GM23338 (cell line): ENCODE measurements at regions not wholly inside any gene's neighbourhood (a gene's known extent, or its start where the extent isn't known, plus 50 kb on each side); places are given as distances from the start of the nearest gene placed in this dataset.

Source experiments
- ATAC-seq: fragments of 200-7000 bp; cut with Tn5 transposase; 3 replicates; pipeline ENCODE4 v1.9.1; 2020
- DNase-seq: peaks from one replicate; pipeline ENCODE4 v3.0.0-alpha.2; 2015; ENCODE audit warnings: low spot score
- H2AFZ ChIP-seq: fragments of 200-600 bp; sonication (generic); 2 replicates; pipeline ENCODE4 v1.8.0; 2016; ENCODE audit warnings: antibody characterized with exemption, mild to moderate bottlenecking, moderate library complexity
- H3F3A ChIP-seq: fragments of 200-600 bp; sonication (generic); replicated peaks from 2 replicates; pipeline ENCODE4 v1.8.0; 2017; ENCODE audit warnings: antibody characterized with exemption, mixed run types, low read depth
- H3K27ac ChIP-seq: fragments of 200-600 bp; sonication (generic); 2 replicates; pipeline ENCODE4 v1.6.1; 2016; ENCODE audit warnings: low read depth
- H3K27me3 ChIP-seq: fragments of 200-600 bp; sonication (generic); 2 replicates; pipeline ENCODE4 v1.8.0; 2016; ENCODE audit warnings: mild to moderate bottlenecking, mixed run types, moderate library complexity; ENCODE audit not compliant: insufficient read depth
- H3K36me3 ChIP-seq: fragments of 200-600 bp; sonication (generic); 2 replicates; pipeline ENCODE4 v1.8.0; 2016; ENCODE audit warnings: mild to moderate bottlenecking; ENCODE audit not compliant: insufficient read depth
- H3K4me1 ChIP-seq: fragments of 200-600 bp; sonication (generic); 2 replicates; pipeline ENCODE4 v1.8.0; 2016; ENCODE audit warnings: mild to moderate bottlenecking, moderate library complexity; ENCODE audit not compliant: insufficient read depth
- H3K4me2 ChIP-seq: fragments of 200-600 bp; sonication (generic); 2 replicates; pipeline ENCODE4 v1.7.1; 2017; ENCODE audit warnings: mixed run types
- H3K4me3 ChIP-seq: fragments of 200-600 bp; sonication (generic); 2 replicates; pipeline ENCODE4 v1.6.1; 2016; ENCODE audit warnings: mixed run types
- H3K79me2 ChIP-seq: fragments of 200-600 bp; sonication (generic); replicated peaks from 2 replicates; pipeline ENCODE4 v1.8.0; 2017; ENCODE audit warnings: mild to moderate bottlenecking; ENCODE audit not compliant: insufficient read depth
- H3K9me2 ChIP-seq: fragments of 200-600 bp; sonication (generic); 2 replicates; pipeline ENCODE4 v1.8.0; 2017; ENCODE audit not compliant: insufficient read depth
- H4K20me1 ChIP-seq: fragments of 200-600 bp; sonication (generic); replicated peaks from 2 replicates; pipeline ENCODE4 v1.8.0; 2017; ENCODE audit warnings: mild to moderate bottlenecking; ENCODE audit not compliant: insufficient read depth
- H3K27ac Mint-ChIP-seq: 2 replicates; pipeline ENCODE4 v1.8.0; 2020; ENCODE audit warnings: inconsistent platforms, mild to moderate bottlenecking, moderate library complexity, mixed read lengths
- H3K27me3 Mint-ChIP-seq: 3 replicates; pipeline ENCODE4 v1.8.0; 2022; ENCODE audit warnings: low read depth, mild to moderate bottlenecking, moderate library complexity, mixed read lengths, inconsistent platforms; ENCODE audit not compliant: insufficient read depth, poor library complexity
- H3K36me3 Mint-ChIP-seq: 3 replicates; pipeline ENCODE4 v1.8.0; 2021; ENCODE audit warnings: low read depth, mild to moderate bottlenecking, inconsistent platforms, moderate library complexity, mixed read lengths
- H3K4me1 Mint-ChIP-seq: 3 replicates; pipeline ENCODE4 v1.8.0; 2020; ENCODE audit warnings: mild to moderate bottlenecking, inconsistent platforms, mixed read lengths
- H3K4me3 Mint-ChIP-seq: 3 replicates; pipeline ENCODE4 v1.8.0; 2021; ENCODE audit warnings: moderate library complexity, mild to moderate bottlenecking, inconsistent platforms, mixed read lengths
- H3K9me3 Mint-ChIP-seq: 3 replicates; pipeline ENCODE4 v1.8.0; 2020; ENCODE audit warnings: moderate library complexity, mild to moderate bottlenecking, inconsistent platforms, mixed read lengths
- EZH2 ChIP-seq: fragments of 200-600 bp; sonication (generic); IDR thresholded peaks from one replicate; pipeline ENCODE4 v1.8.0; 2017; ENCODE audit warnings: antibody characterized with exemption, mild to moderate bottlenecking, low read depth; ENCODE audit not compliant: unreplicated experiment
- JUNB ChIP-seq: IDR thresholded peaks from one replicate; pipeline ENCODE4 v1.6.1; 2016; ENCODE audit warnings: antibody characterized with exemption; ENCODE audit not compliant: unreplicated experiment
- STAT1 ChIP-seq: IDR thresholded peaks from one replicate; pipeline ENCODE4 v1.6.1; 2016; ENCODE audit warnings: antibody characterized with exemption; ENCODE audit not compliant: unreplicated experiment
- TF ChIP-seq, protein P1 (sequence below): fragments of 250-450 bp; sonication (Bioruptor Pico); IDR thresholded peaks from 2 replicates; pipeline ENCODE4 v1.5.0; 2020; ENCODE audit warnings: mild to moderate bottlenecking, moderate library complexity
- TF ChIP-seq, protein P2 (sequence below), 2 experiments: fragments of 200-600 bp in 1 of 2; sonication (generic) in 1 of 2; conservative IDR thresholded peaks; 2 replicates each; pipeline versions ENCODE4 v1.5.1 to v1.6.1; 2016 to 2017; ENCODE audit warnings: antibody characterized with exemption in 2 of 2, low read depth in 2 of 2, mild to moderate bottlenecking in 2 of 2, moderate library complexity in 1 of 2
- TF ChIP-seq, protein P3 (sequence below): IDR thresholded peaks from 2 replicates; pipeline ENCODE4 v1.6.1; 2016; ENCODE audit warnings: antibody characterized with exemption
- TF ChIP-seq, protein P4 (sequence below): IDR thresholded peaks from one replicate; pipeline ENCODE4 v1.6.1; 2018; ENCODE audit warnings: antibody characterized with exemption; ENCODE audit not compliant: unreplicated experiment

DNA sequence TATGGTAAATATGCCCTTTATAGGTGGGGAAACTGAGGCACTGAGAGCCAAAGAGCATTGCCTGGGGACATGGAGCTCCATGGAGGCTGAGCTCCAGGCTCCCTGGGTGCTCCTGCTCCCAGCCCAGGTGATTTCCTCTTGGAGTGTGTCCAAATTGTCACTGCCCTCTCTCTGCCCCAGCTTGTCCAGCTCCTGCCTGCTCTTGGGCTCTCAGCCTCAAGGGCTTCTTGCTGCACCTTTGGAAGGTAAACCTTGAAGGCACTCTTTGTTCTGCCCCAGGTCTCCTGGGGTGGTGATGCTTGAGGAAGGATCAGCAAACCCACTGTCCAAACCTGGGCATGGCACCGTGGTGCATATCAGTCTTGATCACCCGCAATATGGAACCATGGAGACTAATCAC is 166.1 kb downstream of the RPS24 start (continued):
- TF ChIP-seq, protein P1, sequence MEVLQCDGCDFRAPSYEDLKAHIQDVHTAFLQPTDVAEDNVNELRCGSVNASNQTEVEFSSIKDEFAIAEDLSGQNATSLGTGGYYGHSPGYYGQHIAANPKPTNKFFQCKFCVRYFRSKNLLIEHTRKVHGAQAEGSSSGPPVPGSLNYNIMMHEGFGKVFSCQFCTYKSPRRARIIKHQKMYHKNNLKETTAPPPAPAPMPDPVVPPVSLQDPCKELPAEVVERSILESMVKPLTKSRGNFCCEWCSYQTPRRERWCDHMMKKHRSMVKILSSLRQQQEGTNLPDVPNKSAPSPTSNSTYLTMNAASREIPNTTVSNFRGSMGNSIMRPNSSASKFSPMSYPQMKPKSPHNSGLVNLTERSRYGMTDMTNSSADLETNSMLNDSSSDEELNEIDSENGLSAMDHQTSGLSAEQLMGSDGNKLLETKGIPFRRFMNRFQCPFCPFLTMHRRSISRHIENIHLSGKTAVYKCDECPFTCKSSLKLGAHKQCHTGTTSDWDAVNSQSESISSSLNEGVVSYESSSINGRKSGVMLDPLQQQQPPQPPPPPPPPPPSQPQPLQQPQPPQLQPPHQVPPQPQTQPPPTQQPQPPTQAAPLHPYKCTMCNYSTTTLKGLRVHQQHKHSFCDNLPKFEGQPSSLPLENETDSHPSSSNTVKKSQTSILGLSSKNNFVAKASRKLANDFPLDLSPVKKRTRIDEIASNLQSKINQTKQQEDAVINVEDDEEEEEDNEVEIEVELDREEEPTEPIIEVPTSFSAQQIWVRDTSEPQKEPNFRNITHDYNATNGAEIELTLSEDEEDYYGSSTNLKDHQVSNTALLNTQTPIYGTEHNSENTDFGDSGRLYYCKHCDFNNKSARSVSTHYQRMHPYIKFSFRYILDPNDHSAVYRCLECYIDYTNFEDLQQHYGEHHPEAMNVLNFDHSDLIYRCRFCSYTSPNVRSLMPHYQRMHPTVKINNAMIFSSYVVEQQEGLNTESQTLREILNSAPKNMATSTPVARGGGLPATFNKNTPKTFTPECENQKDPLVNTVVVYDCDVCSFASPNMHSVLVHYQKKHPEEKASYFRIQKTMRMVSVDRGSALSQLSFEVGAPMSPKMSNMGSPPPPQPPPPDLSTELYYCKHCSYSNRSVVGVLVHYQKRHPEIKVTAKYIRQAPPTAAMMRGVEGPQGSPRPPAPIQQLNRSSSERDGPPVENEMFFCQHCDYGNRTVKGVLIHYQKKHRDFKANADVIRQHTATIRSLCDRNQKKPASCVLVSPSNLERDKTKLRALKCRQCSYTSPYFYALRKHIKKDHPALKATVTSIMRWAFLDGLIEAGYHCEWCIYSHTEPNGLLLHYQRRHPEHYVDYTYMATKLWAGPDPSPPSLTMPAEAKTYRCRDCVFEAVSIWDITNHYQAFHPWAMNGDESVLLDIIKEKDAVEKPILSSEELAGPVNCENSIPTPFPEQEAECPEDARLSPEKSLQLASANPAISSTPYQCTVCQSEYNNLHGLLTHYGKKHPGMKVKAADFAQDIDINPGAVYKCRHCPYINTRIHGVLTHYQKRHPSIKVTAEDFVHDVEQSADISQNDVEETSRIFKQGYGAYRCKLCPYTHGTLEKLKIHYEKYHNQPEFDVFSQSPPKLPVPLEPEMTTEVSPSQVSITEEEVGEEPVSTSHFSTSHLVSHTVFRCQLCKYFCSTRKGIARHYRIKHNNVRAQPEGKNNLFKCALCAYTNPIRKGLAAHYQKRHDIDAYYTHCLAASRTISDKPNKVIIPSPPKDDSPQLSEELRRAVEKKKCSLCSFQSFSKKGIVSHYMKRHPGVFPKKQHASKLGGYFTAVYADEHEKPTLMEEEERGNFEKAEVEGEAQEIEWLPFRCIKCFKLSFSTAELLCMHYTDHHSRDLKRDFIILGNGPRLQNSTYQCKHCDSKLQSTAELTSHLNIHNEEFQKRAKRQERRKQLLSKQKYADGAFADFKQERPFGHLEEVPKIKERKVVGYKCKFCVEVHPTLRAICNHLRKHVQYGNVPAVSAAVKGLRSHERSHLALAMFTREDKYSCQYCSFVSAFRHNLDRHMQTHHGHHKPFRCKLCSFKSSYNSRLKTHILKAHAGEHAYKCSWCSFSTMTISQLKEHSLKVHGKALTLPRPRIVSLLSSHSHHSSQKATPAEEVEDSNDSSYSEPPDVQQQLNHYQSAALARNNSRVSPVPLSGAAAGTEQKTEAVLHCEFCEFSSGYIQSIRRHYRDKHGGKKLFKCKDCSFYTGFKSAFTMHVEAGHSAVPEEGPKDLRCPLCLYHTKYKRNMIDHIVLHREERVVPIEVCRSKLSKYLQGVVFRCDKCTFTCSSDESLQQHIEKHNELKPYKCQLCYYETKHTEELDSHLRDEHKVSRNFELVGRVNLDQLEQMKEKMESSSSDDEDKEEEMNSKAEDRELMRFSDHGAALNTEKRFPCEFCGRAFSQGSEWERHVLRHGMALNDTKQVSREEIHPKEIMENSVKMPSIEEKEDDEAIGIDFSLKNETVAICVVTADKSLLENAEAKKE (CRISPR knock-in tag), result no peak
- no peak for TF ChIP-seq STAT1
- TF ChIP-seq, protein P2, sequence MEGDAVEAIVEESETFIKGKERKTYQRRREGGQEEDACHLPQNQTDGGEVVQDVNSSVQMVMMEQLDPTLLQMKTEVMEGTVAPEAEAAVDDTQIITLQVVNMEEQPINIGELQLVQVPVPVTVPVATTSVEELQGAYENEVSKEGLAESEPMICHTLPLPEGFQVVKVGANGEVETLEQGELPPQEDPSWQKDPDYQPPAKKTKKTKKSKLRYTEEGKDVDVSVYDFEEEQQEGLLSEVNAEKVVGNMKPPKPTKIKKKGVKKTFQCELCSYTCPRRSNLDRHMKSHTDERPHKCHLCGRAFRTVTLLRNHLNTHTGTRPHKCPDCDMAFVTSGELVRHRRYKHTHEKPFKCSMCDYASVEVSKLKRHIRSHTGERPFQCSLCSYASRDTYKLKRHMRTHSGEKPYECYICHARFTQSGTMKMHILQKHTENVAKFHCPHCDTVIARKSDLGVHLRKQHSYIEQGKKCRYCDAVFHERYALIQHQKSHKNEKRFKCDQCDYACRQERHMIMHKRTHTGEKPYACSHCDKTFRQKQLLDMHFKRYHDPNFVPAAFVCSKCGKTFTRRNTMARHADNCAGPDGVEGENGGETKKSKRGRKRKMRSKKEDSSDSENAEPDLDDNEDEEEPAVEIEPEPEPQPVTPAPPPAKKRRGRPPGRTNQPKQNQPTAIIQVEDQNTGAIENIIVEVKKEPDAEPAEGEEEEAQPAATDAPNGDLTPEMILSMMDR (conservative IDR thresholded peaks at IDR 0.05; ENCODE audit: low read depth in 2 of 2), result no peak
- TF ChIP-seq, protein P3, sequence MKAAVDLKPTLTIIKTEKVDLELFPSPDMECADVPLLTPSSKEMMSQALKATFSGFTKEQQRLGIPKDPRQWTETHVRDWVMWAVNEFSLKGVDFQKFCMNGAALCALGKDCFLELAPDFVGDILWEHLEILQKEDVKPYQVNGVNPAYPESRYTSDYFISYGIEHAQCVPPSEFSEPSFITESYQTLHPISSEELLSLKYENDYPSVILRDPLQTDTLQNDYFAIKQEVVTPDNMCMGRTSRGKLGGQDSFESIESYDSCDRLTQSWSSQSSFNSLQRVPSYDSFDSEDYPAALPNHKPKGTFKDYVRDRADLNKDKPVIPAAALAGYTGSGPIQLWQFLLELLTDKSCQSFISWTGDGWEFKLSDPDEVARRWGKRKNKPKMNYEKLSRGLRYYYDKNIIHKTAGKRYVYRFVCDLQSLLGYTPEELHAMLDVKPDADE, result no peak

DNA sequence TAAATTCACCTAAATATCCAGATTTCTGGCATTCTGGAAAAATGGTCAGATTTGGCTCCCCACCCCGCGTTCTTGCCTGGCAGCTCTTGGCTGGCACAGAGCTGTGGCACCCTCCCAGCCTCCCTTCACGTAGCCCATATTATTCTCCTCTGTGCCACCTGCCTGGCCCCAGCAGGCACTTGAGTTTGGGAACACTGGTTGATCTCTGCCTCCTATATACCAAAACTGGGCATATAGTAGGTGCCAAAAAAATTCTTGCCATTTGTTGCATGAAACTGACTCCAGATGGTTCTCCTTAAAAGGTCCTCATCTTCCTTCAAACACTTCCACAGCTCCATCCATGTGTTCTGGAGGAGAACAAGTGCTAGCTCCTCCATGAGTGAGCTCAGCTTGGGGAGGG is 167.0 kb downstream of the RPS24 start:
- Mint-ChIP-seq H3K36me3 (no peaks in the 10 kb centered on the region; the same call in 2 of the 3 replicates), H3K9me3 (no peaks in the 10 kb centered on the region), H3K4me3 (no peak overlapping the region), H3K4me1 (no peaks in the 10 kb centered on the region), H3K27ac (no peak overlapping the region), H3K27me3 (peaks cover 3% of the 10 kb centered on the region)
- Histone ChIP-seq H3K9me2 (no peaks in the 10 kb centered on the region), H3K4me3 (no peak overlapping the region), H3K4me2 (no peak overlapping the region), H2AFZ (no peak overlapping the region), H3K79me2 (no peaks in the 10 kb centered on the region), H4K20me1 (no peaks in the 10 kb centered on the region), H3K27ac (no peak overlapping the region), H3K36me3 (no peaks in the 10 kb centered on the region), H3F3A (no peaks in the 10 kb centered on the region), H3K4me1 (no peaks in the 10 kb centered on the region), H3K27me3 (no peaks in the 10 kb centered on the region)
- ATAC-seq, result no peak
- TF ChIP-seq, protein P4, sequence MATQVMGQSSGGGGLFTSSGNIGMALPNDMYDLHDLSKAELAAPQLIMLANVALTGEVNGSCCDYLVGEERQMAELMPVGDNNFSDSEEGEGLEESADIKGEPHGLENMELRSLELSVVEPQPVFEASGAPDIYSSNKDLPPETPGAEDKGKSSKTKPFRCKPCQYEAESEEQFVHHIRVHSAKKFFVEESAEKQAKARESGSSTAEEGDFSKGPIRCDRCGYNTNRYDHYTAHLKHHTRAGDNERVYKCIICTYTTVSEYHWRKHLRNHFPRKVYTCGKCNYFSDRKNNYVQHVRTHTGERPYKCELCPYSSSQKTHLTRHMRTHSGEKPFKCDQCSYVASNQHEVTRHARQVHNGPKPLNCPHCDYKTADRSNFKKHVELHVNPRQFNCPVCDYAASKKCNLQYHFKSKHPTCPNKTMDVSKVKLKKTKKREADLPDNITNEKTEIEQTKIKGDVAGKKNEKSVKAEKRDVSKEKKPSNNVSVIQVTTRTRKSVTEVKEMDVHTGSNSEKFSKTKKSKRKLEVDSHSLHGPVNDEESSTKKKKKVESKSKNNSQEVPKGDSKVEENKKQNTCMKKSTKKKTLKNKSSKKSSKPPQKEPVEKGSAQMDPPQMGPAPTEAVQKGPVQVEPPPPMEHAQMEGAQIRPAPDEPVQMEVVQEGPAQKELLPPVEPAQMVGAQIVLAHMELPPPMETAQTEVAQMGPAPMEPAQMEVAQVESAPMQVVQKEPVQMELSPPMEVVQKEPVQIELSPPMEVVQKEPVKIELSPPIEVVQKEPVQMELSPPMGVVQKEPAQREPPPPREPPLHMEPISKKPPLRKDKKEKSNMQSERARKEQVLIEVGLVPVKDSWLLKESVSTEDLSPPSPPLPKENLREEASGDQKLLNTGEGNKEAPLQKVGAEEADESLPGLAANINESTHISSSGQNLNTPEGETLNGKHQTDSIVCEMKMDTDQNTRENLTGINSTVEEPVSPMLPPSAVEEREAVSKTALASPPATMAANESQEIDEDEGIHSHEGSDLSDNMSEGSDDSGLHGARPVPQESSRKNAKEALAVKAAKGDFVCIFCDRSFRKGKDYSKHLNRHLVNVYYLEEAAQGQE, result no peak
- no peak for TF ChIP-seq EZH2
- TF ChIP-seq, protein P2 (conservative IDR thresholded peaks at IDR 0.05; ENCODE audit: low read depth in 2 of 2), result no peak
- TF ChIP-seq, protein P3, result no peak
- no peak for TF ChIP-seq STAT1
- TF ChIP-seq JUNB, result no peak
- DNase-seq, result no peak
